NCI-H345 treated with DMSO at 0.1 percent for 48 hours (cell line): ENCODE measurements at regions not wholly inside any gene's neighbourhood (a gene's known extent, or its start where the extent isn't known, plus 50 kb on each side); places are given as distances from the start of the nearest gene placed in this dataset.

Source experiments
- DNase-seq: peaks from one replicate; lab custom pipeline; 2025; ENCODE audit not compliant: unreplicated experiment; lab: John Stamatoyannopoulos, UW

DNA sequence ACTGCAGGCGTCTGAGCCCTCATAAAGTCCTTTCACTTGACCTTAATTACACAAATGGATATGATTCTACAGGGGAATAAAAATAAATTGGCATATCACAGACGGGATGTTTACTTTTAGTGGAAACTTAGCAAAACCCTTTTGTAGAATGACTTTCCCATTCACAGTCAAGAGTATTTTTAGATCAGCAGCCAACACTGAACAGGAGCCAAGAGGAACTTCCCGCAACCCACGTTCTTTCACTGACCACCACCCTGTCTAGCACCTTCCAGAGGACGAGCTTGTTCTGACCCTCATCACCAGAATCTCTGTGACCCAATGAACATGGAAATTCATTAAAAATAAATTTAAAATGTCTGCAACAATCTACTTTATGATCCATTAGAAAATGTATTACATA, 119.0 kb upstream of the SNTG2 start:
- no peak for DNase-seq

DNA sequence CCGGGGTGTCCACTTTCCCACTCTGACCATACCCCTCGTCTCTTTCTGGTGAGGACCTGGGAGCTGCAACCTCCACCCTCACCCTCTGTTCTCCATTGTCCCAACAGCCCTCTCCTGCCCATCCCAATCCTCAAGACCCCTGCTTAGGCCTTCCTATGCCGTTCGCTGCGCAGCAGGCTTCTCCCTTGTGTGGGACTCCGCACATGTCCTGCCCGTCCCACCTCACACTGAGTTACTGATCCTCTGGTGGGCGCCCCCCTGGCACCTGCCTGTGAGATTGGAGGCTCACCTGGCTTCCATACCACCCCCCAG, 119.5 kb upstream of the SNTG2 start:
- DNase-seq: no peak

DNA sequence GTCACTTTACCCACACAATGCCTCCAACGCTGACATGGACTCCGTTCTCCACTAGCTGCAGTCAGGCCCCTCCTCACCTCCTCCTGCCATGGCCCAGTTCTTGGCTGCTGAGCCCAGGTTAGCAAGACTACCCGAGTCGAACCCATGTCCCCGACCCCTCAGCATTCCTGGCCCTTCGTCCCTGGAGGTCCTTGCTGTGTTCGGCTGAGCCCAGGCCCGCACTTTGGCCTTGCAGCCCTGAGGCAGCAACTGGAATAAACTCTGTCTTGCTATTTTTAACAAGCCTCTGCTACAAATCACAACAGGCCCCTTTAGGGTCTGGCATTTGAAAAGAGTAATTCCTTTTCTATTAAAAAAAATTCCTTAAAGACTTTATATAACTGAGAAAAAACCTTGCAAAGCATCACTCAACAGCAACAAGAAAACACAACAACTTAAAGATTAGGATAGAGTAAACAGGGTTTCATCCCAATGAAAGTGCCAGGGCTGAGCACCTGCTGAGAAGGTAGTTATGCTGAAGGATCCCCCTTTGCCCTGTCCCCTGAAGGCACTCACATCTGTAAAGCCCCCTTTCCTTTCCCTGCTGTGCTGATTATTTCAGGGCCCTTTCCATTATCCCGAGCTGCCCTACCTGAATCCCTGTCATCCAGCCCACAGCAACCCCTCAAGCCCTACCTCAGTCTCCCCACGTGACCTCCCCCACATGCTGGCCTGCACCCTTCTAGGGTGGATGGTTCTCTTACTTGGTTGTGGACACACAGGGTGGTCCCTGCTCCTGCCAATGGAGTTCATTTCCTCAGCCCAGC, 120.0 kb upstream of the SNTG2 start:
- no peak for DNase-seq

DNA sequence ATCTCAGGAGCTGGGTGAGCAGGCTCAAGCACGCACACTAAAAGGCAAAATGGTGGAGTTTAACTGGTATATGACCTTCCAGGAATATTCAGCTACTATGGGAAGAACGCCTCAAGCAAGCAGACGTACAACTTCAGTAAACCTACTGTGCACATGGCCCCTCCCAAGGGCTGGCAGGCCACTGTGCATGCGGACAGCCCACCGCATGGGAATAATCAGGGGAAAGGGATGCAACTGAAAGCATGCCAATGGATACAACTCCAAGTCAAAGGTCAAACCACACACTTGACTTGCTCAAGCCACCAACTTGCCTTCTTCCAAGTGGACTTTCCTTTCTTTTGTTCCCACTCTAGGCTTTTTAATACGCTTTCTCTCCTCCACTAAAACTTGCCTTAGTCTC, 121.6 kb upstream of the SNTG2 start:
- no peak for DNase-seq

DNA sequence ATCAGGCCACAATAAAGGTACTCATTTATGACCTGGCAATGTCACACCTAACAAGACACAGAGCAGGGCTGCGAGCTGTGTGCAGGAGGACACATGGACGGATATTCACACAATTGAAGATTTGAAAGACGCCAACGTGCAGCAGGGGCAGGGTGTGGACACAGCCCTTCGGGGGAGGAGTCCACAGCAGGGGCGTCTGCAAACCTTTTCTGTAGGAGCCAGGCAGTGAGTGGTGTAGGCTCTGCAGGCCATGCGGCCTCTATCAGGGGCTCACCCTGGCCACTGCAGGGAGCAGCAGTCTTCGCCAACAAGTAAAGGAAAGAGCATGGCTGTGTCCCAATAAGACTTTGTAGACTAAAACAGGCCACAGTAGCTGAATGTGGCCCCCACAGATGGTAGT, 125.7 kb upstream of the SNTG2 start:
- no peak for DNase-seq

DNA sequence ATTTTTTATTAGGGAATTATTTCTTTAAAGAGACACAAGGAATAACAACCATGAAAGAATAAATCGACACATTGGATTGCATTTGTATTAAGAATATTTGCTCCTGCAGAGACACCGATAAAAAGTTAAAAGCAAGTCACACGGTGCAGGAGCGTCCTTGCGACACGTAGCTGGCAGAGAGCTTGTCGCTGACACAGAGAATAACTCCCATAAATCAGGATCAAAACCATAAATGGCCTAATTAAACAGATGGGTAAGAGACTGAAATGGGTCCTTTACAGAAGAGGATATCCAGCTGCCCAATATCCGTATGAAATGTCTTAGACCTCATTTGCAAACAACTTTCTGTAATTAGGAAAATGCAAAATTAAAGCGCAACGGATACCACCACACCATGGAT, 126.1 kb upstream of the SNTG2 start:
- DNase-seq: no peak

DNA sequence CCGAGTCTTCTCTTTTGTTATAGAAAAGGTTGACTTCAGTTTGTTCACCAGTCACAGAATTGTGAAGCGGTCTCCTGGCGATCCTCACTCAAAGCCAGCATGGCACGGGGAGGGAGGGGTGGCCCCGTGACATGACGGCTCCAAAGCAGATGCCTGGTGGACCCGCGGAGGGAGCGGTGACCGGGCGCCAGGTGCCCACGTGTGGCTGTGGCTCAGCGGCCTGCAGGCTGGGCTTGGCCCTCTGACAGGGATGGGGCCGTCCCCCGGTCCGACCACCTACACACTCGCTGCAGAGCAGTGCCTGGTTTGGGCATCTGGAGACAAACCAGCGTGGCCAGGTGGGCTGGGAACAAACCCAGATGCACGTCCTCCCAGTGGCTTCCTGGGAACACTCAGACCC, 129.1 kb upstream of the SNTG2 start:
- no peak for DNase-seq

DNA sequence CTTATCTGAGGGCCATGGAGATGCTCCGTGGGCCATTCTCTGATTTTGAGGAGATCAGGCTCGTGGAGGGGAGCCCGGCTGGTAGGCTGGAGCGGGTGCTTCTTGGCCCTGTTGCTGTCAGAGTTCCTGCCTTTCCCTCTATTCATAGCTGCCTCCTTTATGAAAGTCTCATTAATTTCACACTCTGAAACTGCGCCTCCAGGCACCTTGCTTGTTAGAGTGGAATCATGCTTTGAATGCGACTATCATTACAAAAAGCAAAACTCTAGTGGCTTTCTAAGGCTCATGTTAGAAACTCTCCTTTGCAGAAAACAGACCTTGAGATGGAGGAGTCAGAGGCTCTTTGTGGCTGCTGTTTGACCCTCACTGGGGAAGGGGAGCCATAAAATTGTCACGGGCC, 131.0 kb upstream of the SNTG2 start:
- no peak for DNase-seq

DNA sequence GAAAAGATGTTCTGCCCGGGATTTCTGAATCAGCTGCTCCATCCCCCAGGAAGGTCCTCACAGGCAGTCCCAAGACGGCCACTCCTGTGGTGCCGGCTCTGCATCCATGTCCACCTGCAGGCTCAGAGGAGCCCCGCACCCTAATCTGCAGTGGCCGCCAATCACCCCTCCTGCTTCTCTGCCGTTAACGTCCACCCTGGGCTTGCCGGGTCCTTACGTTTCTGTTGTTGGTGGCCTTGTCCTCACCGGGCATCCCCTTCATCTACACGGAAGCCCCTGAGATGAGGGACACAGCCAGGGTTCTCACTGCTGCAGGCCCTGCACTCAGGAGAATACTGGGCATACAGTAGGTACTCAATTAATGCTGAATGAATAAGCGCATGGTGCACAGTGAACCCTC, 131.5 kb upstream of the SNTG2 start:
- no peak for DNase-seq

DNA sequence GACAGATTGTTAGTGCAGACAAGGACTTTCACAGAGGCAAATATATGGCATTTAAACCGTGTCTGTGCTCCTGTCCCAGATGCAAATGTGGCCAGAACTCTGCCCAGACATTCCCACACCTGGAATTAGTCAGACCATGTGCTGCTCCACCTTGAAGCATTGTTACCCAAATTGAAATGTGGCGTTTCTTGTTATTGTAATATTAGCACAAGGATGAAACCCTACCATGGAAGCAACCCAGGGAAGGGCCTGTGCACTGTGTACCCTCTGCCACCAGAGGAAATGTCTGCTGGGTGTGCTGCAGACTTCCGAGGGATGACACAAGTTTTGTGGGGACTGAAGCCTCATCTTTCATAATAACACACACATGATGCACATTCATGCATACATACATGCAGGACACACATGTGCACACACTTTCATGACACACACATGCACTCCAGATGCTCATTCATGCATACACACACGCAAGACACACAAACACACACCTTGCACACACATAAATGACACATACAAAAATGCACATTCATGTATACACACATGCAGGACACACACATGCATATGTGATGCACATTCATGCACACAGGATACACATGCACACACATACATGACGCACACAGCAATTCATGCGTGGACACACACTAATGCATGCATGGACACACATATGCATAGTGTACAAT, 133.2 kb upstream of the SNTG2 start:
- no peak for DNase-seq

DNA sequence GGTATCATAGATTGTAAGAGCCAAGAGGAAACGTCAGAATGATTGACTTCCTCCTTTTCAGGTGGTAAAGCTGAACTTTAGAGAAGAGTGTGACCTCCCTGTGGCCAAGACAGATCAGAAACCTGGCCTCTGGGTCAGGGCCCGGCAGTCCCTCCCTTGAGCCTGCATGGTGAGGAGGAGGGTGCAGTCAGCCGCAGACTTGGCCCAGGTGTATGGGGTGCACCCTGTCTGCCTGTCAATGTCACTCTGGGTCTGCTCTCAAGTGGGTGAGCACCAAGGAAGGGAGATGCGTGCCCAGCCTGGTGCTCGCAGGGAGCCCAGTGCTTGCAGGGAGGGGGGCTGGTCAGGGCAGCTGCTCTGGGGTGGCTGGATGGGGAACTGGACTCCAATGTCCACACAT, 134.4 kb upstream of the SNTG2 start:
- DNase-seq: no peak

DNA sequence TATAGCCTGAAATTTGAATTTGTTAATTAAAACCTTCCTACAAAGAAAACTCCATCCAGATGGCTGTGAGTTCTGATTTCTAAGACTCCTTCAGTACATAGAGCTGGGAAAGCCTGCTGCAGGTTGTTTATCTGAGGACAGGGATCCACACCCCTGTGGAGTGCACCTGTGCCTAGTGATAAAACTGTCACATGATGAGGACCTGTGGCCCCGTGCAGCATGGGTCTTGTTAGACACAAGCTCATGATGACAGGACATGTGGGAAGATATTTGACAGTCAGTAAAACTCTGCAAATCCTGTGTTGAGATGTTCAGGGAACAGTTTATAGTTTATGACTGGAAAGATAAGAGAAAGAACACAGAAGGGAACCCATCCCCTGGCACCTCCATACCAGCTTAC, 133.2 kb upstream of the TMEM18 start:
- peak; percentile 5 for DNase-seq

DNA sequence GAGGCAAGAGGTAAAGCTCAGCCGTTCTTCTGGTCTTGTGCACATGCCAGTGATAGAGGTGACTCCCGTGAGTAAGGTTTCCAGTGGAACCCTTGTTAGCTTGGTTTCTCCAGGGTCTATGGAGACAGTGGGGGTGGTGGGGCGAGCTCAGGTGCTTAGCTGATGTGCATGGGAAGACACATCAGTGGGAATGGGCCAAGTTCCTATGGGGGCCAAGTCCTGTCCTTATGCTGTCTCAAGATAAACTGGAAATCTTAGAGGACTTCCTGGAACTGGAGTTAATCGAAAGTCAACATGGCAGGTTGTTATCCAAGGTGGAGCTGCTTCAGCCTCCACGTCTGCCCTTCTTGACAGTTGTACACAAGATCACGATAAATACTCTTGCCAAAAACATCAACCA, 130.1 kb upstream of the TMEM18 start:
- no peak for DNase-seq

DNA sequence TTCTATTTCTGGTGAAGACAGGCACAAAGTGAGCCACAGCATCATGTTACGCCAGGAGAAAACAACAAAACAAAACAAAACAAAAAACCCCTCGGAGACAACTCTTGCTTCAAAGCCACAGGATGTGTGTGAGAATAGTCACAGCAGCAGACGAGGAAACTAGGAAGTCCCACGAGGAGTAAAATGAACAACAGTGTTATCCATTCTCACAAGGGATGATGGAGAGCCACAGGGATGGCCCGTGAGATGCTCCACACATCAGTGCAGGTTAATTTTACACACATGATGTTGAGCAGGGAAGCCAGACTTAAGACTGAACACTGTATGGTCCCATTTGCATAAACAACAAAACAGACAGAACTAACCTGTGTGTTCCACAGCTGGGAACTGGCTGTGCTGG, 128.5 kb upstream of the TMEM18 start:
- DNase-seq: no peak

DNA sequence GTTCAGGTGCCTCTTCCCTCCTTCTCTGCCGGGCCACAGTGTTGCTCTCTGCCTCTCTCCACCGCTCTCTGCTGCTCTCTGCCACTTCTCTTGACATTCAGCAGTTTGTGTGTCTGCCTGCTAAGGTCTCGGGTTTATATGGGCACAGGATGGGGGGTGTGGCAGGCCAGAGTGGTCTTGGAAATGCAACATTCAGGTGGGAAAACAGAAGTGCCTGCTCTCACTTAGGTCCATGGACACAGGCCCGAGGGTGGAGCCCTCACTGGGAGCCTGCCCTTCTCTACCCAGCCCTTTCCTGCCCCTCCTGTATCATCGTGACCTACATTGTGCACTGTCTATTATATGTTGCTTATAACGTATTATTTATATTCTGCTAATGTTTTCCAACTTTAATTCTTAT, 120.8 kb upstream of the TMEM18 start:
- no peak for DNase-seq

DNA sequence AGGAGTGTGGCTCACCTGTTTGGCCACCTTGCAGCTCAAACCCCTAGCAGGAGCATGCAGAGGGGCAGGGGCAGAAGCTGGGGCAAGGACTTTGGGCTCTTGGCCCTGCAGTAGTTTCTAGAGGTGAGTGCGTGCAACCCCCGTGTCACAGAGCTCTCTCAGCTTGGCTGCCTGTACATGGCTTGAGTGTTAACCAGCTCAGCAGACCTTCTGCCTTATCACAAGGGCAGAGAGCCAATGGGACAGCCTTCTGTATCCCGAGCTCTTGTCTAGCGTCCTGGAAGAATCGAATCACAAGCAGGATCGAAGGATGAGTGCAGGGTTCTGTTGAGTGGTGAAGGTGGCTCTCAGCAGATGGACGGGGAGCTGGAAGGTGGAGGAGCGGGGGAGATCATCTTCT, 120.3 kb upstream of the TMEM18 start:
- DNase-seq: no peak

DNA sequence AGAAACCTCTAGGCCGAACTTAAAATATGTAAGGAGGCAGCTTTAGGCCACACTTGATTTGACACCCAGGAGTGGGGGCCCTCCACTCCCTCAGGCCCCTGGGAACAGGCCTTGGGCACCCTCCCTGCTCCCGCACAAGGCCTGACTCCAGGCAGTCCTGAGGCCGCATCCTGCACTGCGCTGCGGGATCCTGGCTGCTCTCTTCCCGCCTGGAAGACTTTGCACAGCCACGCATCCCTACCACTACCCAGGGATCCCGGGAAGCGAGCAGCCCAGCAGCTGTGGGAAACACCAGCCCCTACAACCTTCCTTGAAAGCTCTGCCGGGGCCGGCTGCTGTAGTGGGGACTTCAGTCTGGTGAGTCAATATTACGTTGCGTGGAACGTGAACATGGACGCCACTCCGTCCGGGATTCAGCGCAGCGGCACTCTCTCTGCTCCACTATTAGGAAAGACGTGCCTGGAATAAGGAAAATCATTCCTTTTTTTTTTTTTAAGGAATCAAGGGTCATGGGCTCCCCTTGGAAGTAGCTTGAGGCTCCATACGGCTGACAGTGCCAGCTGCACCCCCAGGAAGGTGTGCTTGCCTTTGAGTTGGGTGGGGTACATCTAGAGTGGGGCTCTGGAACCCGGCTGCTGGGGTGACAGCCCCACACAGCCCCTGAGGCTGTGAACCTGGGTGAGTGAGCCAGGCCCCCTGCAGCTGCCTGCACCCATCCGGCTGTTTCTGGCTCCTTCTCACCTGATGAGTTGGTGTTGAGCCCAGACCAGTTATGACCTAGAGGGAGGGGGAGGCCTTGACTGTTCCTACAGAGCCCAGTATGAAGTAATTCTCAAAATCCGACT, 119.2 kb upstream of the TMEM18 start:
- no peak for DNase-seq

DNA sequence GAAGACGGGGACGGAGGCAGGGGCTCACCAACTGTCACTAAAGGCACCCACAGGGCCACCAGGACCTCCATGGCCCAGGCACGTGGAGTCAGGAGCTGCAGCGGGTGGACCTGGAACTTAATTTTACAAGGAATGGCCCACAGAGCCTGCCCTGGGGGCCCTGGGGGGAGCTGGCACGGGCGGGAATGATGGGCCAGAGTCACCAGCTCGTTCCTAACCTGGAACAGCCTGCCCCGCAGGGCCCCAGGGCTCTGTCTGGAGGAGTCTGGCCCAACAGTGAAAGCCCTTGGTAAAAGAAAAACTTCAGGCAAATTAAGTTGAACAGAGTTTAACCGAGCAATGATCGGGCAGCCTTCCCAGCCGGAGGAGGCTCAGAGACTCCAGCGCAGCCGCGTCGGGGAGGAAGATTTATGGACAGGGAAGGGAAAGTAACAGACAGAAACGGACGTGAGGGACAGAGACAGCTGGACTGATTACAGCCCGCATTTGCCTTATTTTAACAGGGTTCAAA, 118.4 kb upstream of the TMEM18 start:
- DNase-seq: no peak

DNA sequence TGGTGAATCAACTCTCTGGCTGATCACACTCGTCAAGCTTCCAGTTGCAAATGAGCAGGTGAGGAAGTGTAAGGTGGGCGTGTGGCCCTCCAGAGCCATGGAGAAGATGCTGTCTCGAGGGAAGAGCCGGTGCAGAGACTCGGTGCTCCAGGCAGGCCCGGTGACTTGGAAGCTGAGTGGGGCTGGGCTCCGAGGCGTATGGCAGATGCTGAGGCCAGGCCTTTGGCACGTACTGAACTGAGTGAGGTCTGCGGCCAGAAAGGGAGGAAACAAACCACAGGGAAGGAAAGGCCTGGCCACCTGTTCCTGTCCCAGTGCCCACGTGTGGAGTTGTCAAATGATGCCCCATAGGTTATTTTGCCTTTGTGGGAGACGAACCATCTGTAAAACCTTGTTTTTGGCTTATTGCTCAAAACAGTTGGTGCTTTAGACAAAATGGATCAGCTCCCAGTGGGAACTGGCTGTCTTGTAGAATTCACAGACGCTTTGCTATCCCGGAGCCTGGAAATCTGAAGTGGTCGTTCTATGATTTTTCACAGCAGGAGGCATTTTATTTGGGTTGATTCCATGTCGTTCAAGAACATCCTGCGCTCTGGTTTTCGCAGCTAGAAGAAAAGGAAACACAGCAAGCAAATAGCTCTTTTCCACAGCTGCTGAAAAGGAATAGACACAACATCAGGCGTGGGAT, 117.5 kb upstream of the TMEM18 start:
- DNase-seq: no peak

DNA sequence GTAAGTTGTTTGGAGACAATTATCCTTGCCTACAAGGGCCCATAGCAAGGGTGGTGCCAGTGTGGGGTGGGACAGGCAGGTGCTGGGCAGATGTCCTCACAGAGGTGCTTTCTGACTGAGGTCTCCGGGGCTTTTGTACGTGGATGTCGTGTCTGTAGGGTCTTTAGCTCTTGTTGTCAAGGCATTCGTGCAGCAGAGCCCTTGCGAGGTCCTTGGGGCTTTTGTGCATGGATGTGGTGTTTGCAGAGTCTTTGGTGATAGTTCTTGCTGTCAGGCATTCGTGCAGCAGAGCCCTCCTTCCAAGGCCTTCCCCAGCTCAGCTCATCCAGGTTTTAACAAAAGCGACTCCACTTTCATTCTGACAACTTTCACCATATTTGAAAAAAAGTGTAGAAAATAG, 116.0 kb upstream of the TMEM18 start:
- no peak for DNase-seq

DNA sequence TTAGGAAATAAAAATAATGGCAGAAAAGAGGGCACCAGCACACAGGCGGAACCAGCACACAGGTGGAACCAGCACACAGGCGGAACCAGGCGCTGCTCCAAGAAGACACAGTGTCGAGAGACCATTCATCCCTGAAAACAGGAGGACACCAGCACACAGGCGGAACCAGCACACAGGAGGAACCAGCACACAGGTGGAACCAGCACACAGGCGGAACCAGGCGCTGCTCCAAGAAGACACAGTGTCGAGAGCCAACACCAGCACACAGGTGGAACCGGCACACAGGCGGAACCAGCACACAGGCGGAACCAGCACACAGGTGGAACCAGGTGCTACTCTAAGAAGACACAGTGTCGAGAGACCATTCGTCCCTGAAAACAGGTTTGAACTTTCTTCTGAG, 115.5 kb upstream of the TMEM18 start:
- no peak for DNase-seq
